ENCODE measurements at regions not wholly inside any gene's neighbourhood (a gene's known extent, or its start where the extent isn't known, plus 50 kb on each side); places are given as distances from the start of the nearest gene placed in this dataset.

DNA sequence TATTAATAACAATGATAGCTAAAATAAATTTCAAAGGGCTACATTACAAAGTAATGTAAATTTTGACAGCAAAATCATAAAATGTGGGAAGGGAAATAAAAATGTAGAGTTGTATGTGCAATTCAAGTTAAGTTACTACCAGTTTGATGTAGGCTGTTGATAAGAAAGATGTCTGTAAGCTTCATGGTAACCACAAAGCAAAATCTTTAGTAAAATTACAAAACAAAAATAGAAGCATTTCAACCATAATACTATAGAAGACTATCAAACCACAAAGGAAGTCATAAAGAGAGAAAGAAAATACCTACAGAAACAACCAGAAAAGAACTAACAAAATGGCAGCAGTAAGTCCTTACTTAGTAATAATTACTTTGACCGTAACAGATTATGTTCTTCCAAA, 99.1 kb downstream of the C7orf25 start:
- TF ChIP-seq, protein P1, sequence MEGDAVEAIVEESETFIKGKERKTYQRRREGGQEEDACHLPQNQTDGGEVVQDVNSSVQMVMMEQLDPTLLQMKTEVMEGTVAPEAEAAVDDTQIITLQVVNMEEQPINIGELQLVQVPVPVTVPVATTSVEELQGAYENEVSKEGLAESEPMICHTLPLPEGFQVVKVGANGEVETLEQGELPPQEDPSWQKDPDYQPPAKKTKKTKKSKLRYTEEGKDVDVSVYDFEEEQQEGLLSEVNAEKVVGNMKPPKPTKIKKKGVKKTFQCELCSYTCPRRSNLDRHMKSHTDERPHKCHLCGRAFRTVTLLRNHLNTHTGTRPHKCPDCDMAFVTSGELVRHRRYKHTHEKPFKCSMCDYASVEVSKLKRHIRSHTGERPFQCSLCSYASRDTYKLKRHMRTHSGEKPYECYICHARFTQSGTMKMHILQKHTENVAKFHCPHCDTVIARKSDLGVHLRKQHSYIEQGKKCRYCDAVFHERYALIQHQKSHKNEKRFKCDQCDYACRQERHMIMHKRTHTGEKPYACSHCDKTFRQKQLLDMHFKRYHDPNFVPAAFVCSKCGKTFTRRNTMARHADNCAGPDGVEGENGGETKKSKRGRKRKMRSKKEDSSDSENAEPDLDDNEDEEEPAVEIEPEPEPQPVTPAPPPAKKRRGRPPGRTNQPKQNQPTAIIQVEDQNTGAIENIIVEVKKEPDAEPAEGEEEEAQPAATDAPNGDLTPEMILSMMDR (IDR thresholded peaks at IDR 0.05; ENCODE audit: poor library complexity, severe bottlenecking): no peak
- DNase-seq (ENCODE audit: low spot score): no peak
- ATAC-seq (ENCODE audit: low read depth): no peak
- H3K4me3 ChIP-seq (ENCODE audit: severe bottlenecking): no peak overlapping the region
- no peak overlapping the region for H3K27ac ChIP-seq (ENCODE audit: poor library complexity, severe bottlenecking)
- no peaks in the 10 kb centered on the region for H3K9me3 ChIP-seq (ENCODE audit: severe bottlenecking)
- H3K4me1 ChIP-seq (ENCODE audit: insufficient read depth, poor library complexity, severe bottlenecking): no peaks in the 10 kb centered on the region
- no peaks in the 10 kb centered on the region for H3K36me3 ChIP-seq (ENCODE audit: low read depth)
- no peaks in the 10 kb centered on the region for H3K27me3 ChIP-seq (ENCODE audit: insufficient read depth, poor library complexity, severe bottlenecking)

DNA sequence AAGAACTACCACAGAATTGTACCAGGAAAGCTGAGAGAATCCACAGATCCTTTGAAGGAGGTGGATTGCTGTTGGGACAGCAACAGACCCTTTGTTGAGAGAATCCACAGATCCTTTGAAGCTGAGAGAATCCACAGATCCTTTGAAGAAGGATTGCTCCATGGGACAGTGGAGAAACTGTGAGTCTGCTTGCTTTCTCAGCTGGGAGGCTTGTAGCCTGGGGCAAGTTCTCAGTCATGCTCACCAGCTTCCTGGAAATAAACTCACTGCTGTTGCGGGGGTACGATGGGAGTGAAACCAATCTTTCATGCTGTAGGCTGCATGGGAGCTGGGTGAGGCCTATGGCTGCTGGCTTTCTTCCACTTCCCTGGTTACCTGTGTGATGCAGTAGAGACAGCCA, 106.3 kb downstream of the C7orf25 start:
- H3K27me3 ChIP-seq (ENCODE audit: insufficient read depth, poor library complexity, severe bottlenecking): no peaks in the 10 kb centered on the region
- no peak for ATAC-seq (ENCODE audit: low read depth)
- no peak overlapping the region for H3K4me3 ChIP-seq (ENCODE audit: severe bottlenecking)
- H3K27ac ChIP-seq (ENCODE audit: poor library complexity, severe bottlenecking): no peak overlapping the region
- no peaks in the 10 kb centered on the region for H3K4me1 ChIP-seq (ENCODE audit: insufficient read depth, poor library complexity, severe bottlenecking)
- DNase-seq (ENCODE audit: low spot score): no peak
- TF ChIP-seq, protein P1 (IDR thresholded peaks at IDR 0.05; ENCODE audit: poor library complexity, severe bottlenecking): no peak
- no peaks in the 10 kb centered on the region for H3K36me3 ChIP-seq (ENCODE audit: low read depth)
- H3K9me3 ChIP-seq (ENCODE audit: severe bottlenecking): no peaks in the 10 kb centered on the region

DNA sequence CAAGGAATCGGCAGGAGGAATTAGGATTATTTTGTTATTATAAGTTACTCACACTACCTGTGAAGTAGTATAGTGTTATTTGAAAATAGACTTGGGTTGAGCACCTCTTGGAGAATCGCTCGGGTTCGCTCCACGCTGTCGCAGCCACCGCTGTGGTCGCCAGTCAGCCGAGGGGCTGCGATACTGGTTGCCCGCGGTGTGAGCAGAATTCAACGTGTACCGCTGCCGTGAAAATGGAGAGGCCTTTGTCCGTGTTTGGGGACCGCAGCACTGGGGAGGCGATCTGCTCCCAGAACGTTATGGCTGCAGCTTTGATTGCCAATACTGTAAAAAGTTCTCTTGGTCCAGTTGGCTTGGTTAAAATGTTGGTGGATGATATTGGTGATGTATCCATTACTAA, 117.2 kb downstream of the C7orf25 start:
- Histone ChIP-seq H3K36me3 (ENCODE audit: low read depth) (no peaks in the 10 kb centered on the region), H3K4me3 (ENCODE audit: severe bottlenecking) (no peak overlapping the region), H3K27ac (ENCODE audit: poor library complexity, severe bottlenecking) (no peak overlapping the region), H3K4me1 (ENCODE audit: insufficient read depth, poor library complexity, severe bottlenecking) (no peaks in the 10 kb centered on the region), H3K27me3 (ENCODE audit: insufficient read depth, poor library complexity, severe bottlenecking) (no peaks in the 10 kb centered on the region), H3K9me3 (ENCODE audit: severe bottlenecking) (no peaks in the 10 kb centered on the region)
- TF ChIP-seq, protein P1 (IDR thresholded peaks at IDR 0.05; ENCODE audit: poor library complexity, severe bottlenecking): no peak
- ATAC-seq (ENCODE audit: low read depth) (no peak), DNase-seq (ENCODE audit: low spot score) (no peak)

DNA sequence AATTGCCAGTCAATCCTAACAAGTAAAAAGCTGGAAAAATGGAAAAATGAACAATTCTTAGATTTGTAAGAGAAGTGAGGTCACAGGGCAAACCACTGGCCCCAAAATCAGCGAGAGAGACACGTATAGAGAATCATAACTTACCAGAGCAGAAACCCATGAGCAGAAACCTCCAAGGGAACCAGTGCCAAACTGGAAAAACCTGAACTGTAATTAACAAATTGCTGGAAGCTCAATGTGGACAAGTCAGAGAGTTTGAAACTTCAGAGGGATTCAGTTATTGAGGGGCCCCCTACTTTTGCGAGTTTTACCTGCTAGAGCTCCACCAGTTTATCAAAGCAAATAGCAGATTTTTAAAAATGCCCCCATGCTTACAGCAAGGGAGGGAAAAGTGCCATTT, 119.0 kb downstream of the C7orf25 start:
- DNase-seq (ENCODE audit: low spot score) (no peak), ATAC-seq (ENCODE audit: low read depth) (no peak)
- no peaks in the 10 kb centered on the region for H3K27me3 ChIP-seq (ENCODE audit: insufficient read depth, poor library complexity, severe bottlenecking)
- no peaks in the 10 kb centered on the region for H3K36me3 ChIP-seq (ENCODE audit: low read depth)
- no peaks in the 10 kb centered on the region for H3K9me3 ChIP-seq (ENCODE audit: severe bottlenecking)
- TF ChIP-seq, protein P1 (IDR thresholded peaks at IDR 0.05; ENCODE audit: poor library complexity, severe bottlenecking): no peak
- H3K4me1 ChIP-seq (ENCODE audit: insufficient read depth, poor library complexity, severe bottlenecking): no peaks in the 10 kb centered on the region
- H3K4me3 ChIP-seq (ENCODE audit: severe bottlenecking): no peak overlapping the region
- H3K27ac ChIP-seq (ENCODE audit: poor library complexity, severe bottlenecking): no peak overlapping the region

DNA sequence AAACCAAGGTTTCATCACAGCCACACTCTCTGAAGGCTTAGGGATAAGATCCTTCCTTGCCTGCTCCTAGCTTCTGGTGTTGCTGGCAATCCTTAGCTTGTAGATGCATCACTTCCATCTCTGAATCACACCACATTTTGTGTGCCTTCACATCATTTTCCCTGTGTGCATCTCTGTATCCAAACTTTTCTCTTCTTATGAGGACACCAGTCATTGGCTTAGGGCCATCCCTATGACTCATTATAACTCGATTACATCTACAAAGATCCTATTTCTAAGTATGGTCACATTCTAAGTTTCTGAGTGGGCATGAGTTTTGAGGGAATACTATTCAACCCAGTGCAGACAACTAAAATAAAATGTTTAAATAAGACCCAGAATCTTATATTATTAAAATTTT, 121.7 kb downstream of the C7orf25 start:
- no peak overlapping the region for H3K4me3 ChIP-seq (ENCODE audit: severe bottlenecking)
- TF ChIP-seq, protein P1 (IDR thresholded peaks at IDR 0.05; ENCODE audit: poor library complexity, severe bottlenecking): no peak
- no peaks in the 10 kb centered on the region for H3K4me1 ChIP-seq (ENCODE audit: insufficient read depth, poor library complexity, severe bottlenecking)
- H3K27me3 ChIP-seq (ENCODE audit: insufficient read depth, poor library complexity, severe bottlenecking): no peaks in the 10 kb centered on the region
- no peaks in the 10 kb centered on the region for H3K36me3 ChIP-seq (ENCODE audit: low read depth)
- ATAC-seq (ENCODE audit: low read depth) (no peak), DNase-seq (ENCODE audit: low spot score) (no peak)
- no peak overlapping the region for H3K27ac ChIP-seq (ENCODE audit: poor library complexity, severe bottlenecking)
- H3K9me3 ChIP-seq (ENCODE audit: severe bottlenecking): no peaks in the 10 kb centered on the region

Data from RWPE2 (cell line).